H9 (cell line): ENCODE measurements at regions not wholly inside any gene's neighbourhood (a gene's known extent, or its start where the extent isn't known, plus 50 kb on each side); places are given as distances from the start of the nearest gene placed in this dataset.
"Not testable (repeated sequence)": the region's sequence is repeated elsewhere in the genome, so short reads cannot be mapped to it uniquely, and the experiment has no call there.

Source experiments
- DNase-seq: peaks from one replicate; pipeline ENCODE4 v3.0.0-alpha.2; 2017
- H2AFZ ChIP-seq: one replicate; pipeline ENCODE4 v1.6.1; 2013; ENCODE audit warnings: mild to moderate bottlenecking, low read length, control low read depth, moderate library complexity
- H2AK5ac ChIP-seq: 2 replicates; pipeline ENCODE4 v1.6.1; 2013; ENCODE audit warnings: low read length, control low read depth, mixed read lengths; ENCODE audit not compliant: insufficient read length
- H2BK120ac ChIP-seq: one replicate; pipeline ENCODE4 v1.6.1; 2013; ENCODE audit warnings: low read depth, mild to moderate bottlenecking, low read length, control low read depth, inconsistent platforms; ENCODE audit not compliant: poor library complexity, severe bottlenecking
- H2BK12ac ChIP-seq: 2 replicates; pipeline ENCODE4 v1.6.1; 2013; ENCODE audit warnings: low read length, control low read depth, mixed read lengths, low read depth; ENCODE audit not compliant: insufficient read length
- H2BK15ac ChIP-seq: 2 replicates; pipeline ENCODE4 v1.6.1; 2013; ENCODE audit warnings: low read depth, low read length, control low read depth
- H2BK20ac ChIP-seq: one replicate; pipeline ENCODE4 v1.6.1; 2013; ENCODE audit warnings: low read depth, mild to moderate bottlenecking, low read length, control low read depth, inconsistent platforms; ENCODE audit not compliant: poor library complexity, severe bottlenecking
- H2BK5ac ChIP-seq: 2 replicates; pipeline ENCODE4 v1.6.1; 2013; ENCODE audit warnings: low read length, control low read depth, mixed read lengths; ENCODE audit not compliant: insufficient read length
- H3K14ac ChIP-seq: 2 replicates; pipeline ENCODE4 v1.6.1; 2013; ENCODE audit warnings: low read length, control low read depth; ENCODE audit not compliant: insufficient read depth
- H3K18ac ChIP-seq: 2 replicates; pipeline ENCODE4 v1.6.1; 2013; ENCODE audit warnings: low read depth, mild to moderate bottlenecking, mixed read lengths, low read length, control low read depth; ENCODE audit not compliant: insufficient read length
- H3K23ac ChIP-seq: 2 replicates; pipeline ENCODE4 v1.6.1; 2013; ENCODE audit warnings: low read length, control low read depth, mixed read lengths, low read depth; ENCODE audit not compliant: insufficient read length
- H3K23me2 ChIP-seq: 2 replicates; pipeline ENCODE4 v1.6.1; 2013; ENCODE audit warnings: low read depth, mild to moderate bottlenecking, mixed read lengths, low read length, control low read depth; ENCODE audit not compliant: insufficient read length, poor library complexity, severe bottlenecking
- H3K27ac ChIP-seq: 2 replicates; pipeline ENCODE4 v1.5.1; 2013; ENCODE audit warnings: low read length, control low read depth, mixed read lengths, low read depth; ENCODE audit not compliant: insufficient read length
- H3K27me3 ChIP-seq: 2 replicates; pipeline ENCODE4 v1.6.1; 2013; ENCODE audit warnings: low read length, control low read depth, inconsistent platforms; ENCODE audit not compliant: insufficient read depth
- H3K4ac ChIP-seq: 2 replicates; pipeline ENCODE4 v1.6.1; 2013; ENCODE audit warnings: low read depth, mild to moderate bottlenecking, control low read depth, inconsistent platforms, low read length, moderate library complexity
- H3K4me1 ChIP-seq: 2 replicates; pipeline ENCODE4 v1.6.1; 2013; ENCODE audit warnings: low read length, control low read depth, inconsistent platforms; ENCODE audit not compliant: insufficient read depth
- H3K4me2 ChIP-seq: 2 replicates; pipeline ENCODE4 v1.6.1; 2013; ENCODE audit warnings: low read length, control low read depth, mixed read lengths; ENCODE audit not compliant: insufficient read length, insufficient read depth
- H3K56ac ChIP-seq: 2 replicates; pipeline ENCODE4 v1.6.1; 2013; ENCODE audit warnings: low read depth, mild to moderate bottlenecking, mixed read lengths, low read length, control low read depth; ENCODE audit not compliant: insufficient read length
- H3K79me1 ChIP-seq: 2 replicates; pipeline ENCODE4 v1.6.1; 2013; ENCODE audit warnings: low read depth, mild to moderate bottlenecking, moderate library complexity, low read length, control low read depth, inconsistent platforms; ENCODE audit not compliant: insufficient read depth, poor library complexity, severe bottlenecking
- H3K79me2 ChIP-seq: 2 replicates; pipeline ENCODE4 v1.6.1; 2013; ENCODE audit warnings: low read length, control low read depth, inconsistent platforms; ENCODE audit not compliant: insufficient read depth
- H3K9ac ChIP-seq: 2 replicates; pipeline ENCODE4 v1.6.1; 2013; ENCODE audit warnings: low read length, control low read depth, mixed read lengths; ENCODE audit not compliant: insufficient read length; ENCODE audit errors: extremely low read depth
- H3K9me3 ChIP-seq: one replicate; pipeline ENCODE4 v1.6.1; 2013; ENCODE audit warnings: low read depth, low read length, inconsistent platforms; ENCODE audit not compliant: control insufficient read depth
- H3T11ph ChIP-seq: one replicate; pipeline ENCODE4 v1.6.1; 2013; ENCODE audit warnings: mild to moderate bottlenecking, low read length, control low read depth, inconsistent platforms
- H4K20me1 ChIP-seq: one replicate; pipeline ENCODE4 v1.6.1; 2013; ENCODE audit not compliant: control insufficient read depth, insufficient read length, insufficient read depth
- H4K5ac ChIP-seq: 2 replicates; pipeline ENCODE4 v1.6.1; 2013; ENCODE audit warnings: low read depth, mild to moderate bottlenecking, mixed read lengths, low read length, control low read depth; ENCODE audit not compliant: insufficient read length
- H4K8ac ChIP-seq: replicated peaks from 2 replicates; pipeline ENCODE4 v1.6.1; 2013; ENCODE audit warnings: low read length, control low read depth, mixed read lengths, low read depth; ENCODE audit not compliant: insufficient read length
- H4K91ac ChIP-seq: 2 replicates; pipeline ENCODE4 v1.6.1; 2013; ENCODE audit warnings: low read depth, mild to moderate bottlenecking, moderate library complexity, mixed read lengths, low read length, control low read depth; ENCODE audit not compliant: insufficient read length
- H3K27ac Mint-ChIP-seq, 3 experiments: 2 replicates in 2 of 3; 3 replicates in 1 of 3; pipeline ENCODE4 v1.8.0; 2020 to 2021; ENCODE audit warnings: mixed read lengths in 3 of 3, mild to moderate bottlenecking in 1 of 3, moderate library complexity in 1 of 3
- H3K27me3 Mint-ChIP-seq: 2 replicates; pipeline ENCODE4 v1.8.0; 2021; ENCODE audit warnings: low read depth, mild to moderate bottlenecking, moderate library complexity, mixed read lengths
- H3K36me3 Mint-ChIP-seq, 3 experiments: 2 replicates in 2 of 3; 3 replicates in 1 of 3; pipeline ENCODE4 v1.8.0; 2020 to 2021; ENCODE audit warnings: low read depth in 3 of 3, mixed read lengths in 3 of 3; ENCODE audit not compliant: insufficient read depth in 1 of 3
- H3K4me1 Mint-ChIP-seq, 2 experiments: 2 replicates each; pipeline ENCODE4 v1.8.0; 2020; ENCODE audit warnings: mixed read lengths in 2 of 2
- H3K4me3 Mint-ChIP-seq, 2 experiments: 2 replicates in 1 of 2; 3 replicates in 1 of 2; pipeline ENCODE4 v1.8.0; 2020 to 2021; ENCODE audit warnings: mild to moderate bottlenecking in 2 of 2, mixed read lengths in 2 of 2, moderate library complexity in 1 of 2
- H3K9me3 Mint-ChIP-seq, 2 experiments: 2 replicates in 1 of 2; 3 replicates in 1 of 2; pipeline ENCODE4 v1.8.0; 2020; ENCODE audit warnings: mild to moderate bottlenecking in 2 of 2, mixed read lengths in 2 of 2, moderate library complexity in 1 of 2
- WGBS: extraction: QIAGEN DNeasy Blood & Tissue Kit; methylation state at CpG from one replicate; pipeline ENCODE4 v1.1.7; 2013; ENCODE audit warnings: missing lambda C conversion rate, low lambda C conversion rate, mixed read lengths; ENCODE audit not compliant: insufficient read length; ENCODE audit errors: extremely low coverage; 5-methylcytosine and 5-hydroxymethylcytosine counted together
- TF ChIP-seq, protein P1 (sequence below): fragments of 200-600 bp; sonication (generic); conservative IDR thresholded peaks from 3 replicates; pipeline ENCODE4 v1.8.0; 2021; ENCODE audit warnings: antibody characterized with exemption, mild to moderate bottlenecking

DNA sequence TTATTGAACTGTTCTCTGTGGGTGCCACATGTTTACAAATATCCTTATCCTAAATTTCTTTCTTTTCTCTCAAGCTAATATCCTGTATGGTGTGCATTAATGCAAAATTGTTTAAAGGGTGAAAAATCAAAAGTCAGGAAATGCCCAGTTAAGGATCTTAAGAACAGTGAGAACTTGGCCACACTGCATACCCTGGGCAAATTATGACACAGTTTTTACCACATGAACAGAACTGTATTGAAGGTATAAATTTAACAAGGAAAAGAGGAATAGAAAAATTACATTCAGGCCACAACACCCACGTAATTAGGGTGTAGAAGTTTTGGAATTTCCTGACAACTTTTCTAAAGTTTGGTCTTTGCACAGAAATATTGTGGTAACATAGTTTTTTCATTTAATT lies 94.4 kb upstream of the HCCS start:
- no CpG with 5 or more reads among the region's 1 CpG for WGBS

DNA sequence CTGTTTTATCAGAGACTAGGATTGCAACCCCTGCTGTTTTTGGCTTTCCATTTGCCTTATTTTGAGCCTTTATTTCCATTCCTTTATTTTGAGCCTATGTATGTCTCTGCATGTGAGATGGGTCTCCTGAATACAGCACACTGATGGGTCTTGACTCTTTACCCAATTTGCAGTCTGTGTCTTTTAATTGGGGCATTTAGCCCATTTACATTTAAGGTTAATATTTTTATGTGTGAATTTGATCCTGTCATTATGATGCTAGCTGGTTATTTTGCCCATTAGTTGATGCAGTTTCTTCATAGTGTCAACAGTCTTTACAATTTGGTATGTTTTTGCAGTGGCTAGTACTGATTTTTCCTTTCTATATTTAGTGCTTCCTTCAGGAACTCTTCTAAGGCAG lies 88.5 kb upstream of the HCCS start:
- not testable (repeated sequence) for H3K4me1 ChIP-seq, H3K79me2 ChIP-seq, H3K4ac ChIP-seq, H3K27me3 Mint-ChIP-seq, H3K27ac Mint-ChIP-seq, DNase-seq, H4K8ac ChIP-seq, H3K4me1 Mint-ChIP-seq, H3K23me2 ChIP-seq, H3K14ac ChIP-seq, H2BK15ac ChIP-seq, H2AFZ ChIP-seq, H2BK12ac ChIP-seq, H2BK5ac ChIP-seq, H2BK120ac ChIP-seq, H3K9ac ChIP-seq, H3K4me2 ChIP-seq, H3T11ph ChIP-seq, H3K27me3 ChIP-seq, H2BK20ac ChIP-seq, H3K27ac ChIP-seq, H3K4me3 Mint-ChIP-seq, H3K79me1 ChIP-seq, H4K91ac ChIP-seq, H3K23ac ChIP-seq, H2AK5ac ChIP-seq, H3K56ac ChIP-seq, H3K9me3 ChIP-seq, H4K5ac ChIP-seq, H3K18ac ChIP-seq, H4K20me1 ChIP-seq
- Mint-ChIP-seq H3K9me3 (peaks cover 67 to 73% of the 10 kb centered on the region in 2 experiments), H3K36me3 (peaks cover 4 to 13% (median 8%) of the 10 kb centered on the region in 3 experiments; a peak in 5 of 7 replicates)

More for the DNA sequence above, 94.4 kb upstream of the HCCS start:
- Histone ChIP-seq H4K20me1 (no peaks in the 10 kb centered on the region), H3K4me1 (no peaks in the 10 kb centered on the region), H3K18ac (no peak overlapping the region), H3K23me2 (no peaks in the 10 kb centered on the region), H3K4me2 (no peak overlapping the region), H2BK15ac (no peak overlapping the region), H2BK120ac (no peak overlapping the region), H2AK5ac (no peak overlapping the region), H2BK5ac (no peak overlapping the region), H3K4ac (no peak overlapping the region), H2BK12ac (no peak overlapping the region), H3K27me3 (no peaks in the 10 kb centered on the region), H4K8ac (no peak overlapping the region), H2BK20ac (no peak overlapping the region), H3K23ac (no peak overlapping the region), H3K27ac (no peak overlapping the region), H3K56ac (no peak overlapping the region), H2AFZ (no peak overlapping the region), H4K91ac (no peak overlapping the region), H3K79me1 (no peaks in the 10 kb centered on the region), H4K5ac (no peak overlapping the region), H3K79me2 (no peaks in the 10 kb centered on the region), H3T11ph (no peak overlapping the region), H3K9me3 (no peaks in the 10 kb centered on the region), H3K14ac (no peak overlapping the region), H3K9ac (no peak overlapping the region)
- no peaks in the 10 kb centered on the region for H3K4me1 Mint-ChIP-seq
- H3K9me3 Mint-ChIP-seq, result peaks cover 43 to 56% of the 10 kb centered on the region in 2 experiments
- H3K36me3 Mint-ChIP-seq, result peaks cover 0 to 2% (median 1%) of the 10 kb centered on the region in 3 experiments; a peak in 3 of 7 replicates
- H3K4me3 Mint-ChIP-seq, result no peak overlapping the region
- H3K27me3 Mint-ChIP-seq, result peaks cover 1% of the 10 kb centered on the region; the same call in 1 of the 2 replicates
- no peak for DNase-seq
- TF ChIP-seq, protein P1, sequence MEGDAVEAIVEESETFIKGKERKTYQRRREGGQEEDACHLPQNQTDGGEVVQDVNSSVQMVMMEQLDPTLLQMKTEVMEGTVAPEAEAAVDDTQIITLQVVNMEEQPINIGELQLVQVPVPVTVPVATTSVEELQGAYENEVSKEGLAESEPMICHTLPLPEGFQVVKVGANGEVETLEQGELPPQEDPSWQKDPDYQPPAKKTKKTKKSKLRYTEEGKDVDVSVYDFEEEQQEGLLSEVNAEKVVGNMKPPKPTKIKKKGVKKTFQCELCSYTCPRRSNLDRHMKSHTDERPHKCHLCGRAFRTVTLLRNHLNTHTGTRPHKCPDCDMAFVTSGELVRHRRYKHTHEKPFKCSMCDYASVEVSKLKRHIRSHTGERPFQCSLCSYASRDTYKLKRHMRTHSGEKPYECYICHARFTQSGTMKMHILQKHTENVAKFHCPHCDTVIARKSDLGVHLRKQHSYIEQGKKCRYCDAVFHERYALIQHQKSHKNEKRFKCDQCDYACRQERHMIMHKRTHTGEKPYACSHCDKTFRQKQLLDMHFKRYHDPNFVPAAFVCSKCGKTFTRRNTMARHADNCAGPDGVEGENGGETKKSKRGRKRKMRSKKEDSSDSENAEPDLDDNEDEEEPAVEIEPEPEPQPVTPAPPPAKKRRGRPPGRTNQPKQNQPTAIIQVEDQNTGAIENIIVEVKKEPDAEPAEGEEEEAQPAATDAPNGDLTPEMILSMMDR, result no peak
- H3K27ac Mint-ChIP-seq, result no peak overlapping the region
